ENCODE measurements at regions not wholly inside any gene's neighbourhood (a gene's known extent, or its start where the extent isn't known, plus 50 kb on each side); places are given as distances from the start of the nearest gene placed in this dataset.
A peak's percentile ranks its signal among the peaks of the same experiment; 100 is the strongest.

- Histone ChIP-seq H3K4me3 (ENCODE audit: low read depth in 1 of 3, low read length in 3 of 3) (no peak overlapping the region), H3K36me3 (ENCODE audit: control insufficient read depth in 4 of 4, insufficient read depth in 3 of 4, low read depth in 1 of 4, low read length in 3 of 4) (no peaks in the 10 kb centered on the region), H3K4me1 (ENCODE audit: control insufficient read depth in 4 of 4, insufficient read depth in 4 of 4, low read length in 3 of 4) (peaks cover 4 to 5% (median 4%) of the 10 kb centered on the region in 4 donors), H3K27me3 (ENCODE audit: control insufficient read depth in 4 of 4, insufficient read depth in 4 of 4, low read length in 3 of 4) (no peaks in the 10 kb centered on the region), H3K27ac (ENCODE audit: low read depth in 1 of 2, low read length in 2 of 2) (no peak overlapping the region), H3K9ac (ENCODE audit: low read depth in 1 of 2, low read length in 2 of 2) (no peak overlapping the region), H3K9me3 (ENCODE audit: control insufficient read depth in 4 of 4, low read length in 3 of 4) (no peaks in the 10 kb centered on the region)
- 76% methylated on average over 10 of the region's 10 CpGs for WGBS
- TF ChIP-seq JUND (IDR thresholded peaks at IDR 0.05) (no peak), RAD21 (IDR thresholded peaks at IDR 0.05) (peak in 1 of 2 donors; percentile 18), NR2F2 (IDR thresholded peaks at IDR 0.05) (peak; percentile 13), HNF4G (IDR thresholded peaks at IDR 0.05) (no peak)
- TF ChIP-seq, protein P1, sequence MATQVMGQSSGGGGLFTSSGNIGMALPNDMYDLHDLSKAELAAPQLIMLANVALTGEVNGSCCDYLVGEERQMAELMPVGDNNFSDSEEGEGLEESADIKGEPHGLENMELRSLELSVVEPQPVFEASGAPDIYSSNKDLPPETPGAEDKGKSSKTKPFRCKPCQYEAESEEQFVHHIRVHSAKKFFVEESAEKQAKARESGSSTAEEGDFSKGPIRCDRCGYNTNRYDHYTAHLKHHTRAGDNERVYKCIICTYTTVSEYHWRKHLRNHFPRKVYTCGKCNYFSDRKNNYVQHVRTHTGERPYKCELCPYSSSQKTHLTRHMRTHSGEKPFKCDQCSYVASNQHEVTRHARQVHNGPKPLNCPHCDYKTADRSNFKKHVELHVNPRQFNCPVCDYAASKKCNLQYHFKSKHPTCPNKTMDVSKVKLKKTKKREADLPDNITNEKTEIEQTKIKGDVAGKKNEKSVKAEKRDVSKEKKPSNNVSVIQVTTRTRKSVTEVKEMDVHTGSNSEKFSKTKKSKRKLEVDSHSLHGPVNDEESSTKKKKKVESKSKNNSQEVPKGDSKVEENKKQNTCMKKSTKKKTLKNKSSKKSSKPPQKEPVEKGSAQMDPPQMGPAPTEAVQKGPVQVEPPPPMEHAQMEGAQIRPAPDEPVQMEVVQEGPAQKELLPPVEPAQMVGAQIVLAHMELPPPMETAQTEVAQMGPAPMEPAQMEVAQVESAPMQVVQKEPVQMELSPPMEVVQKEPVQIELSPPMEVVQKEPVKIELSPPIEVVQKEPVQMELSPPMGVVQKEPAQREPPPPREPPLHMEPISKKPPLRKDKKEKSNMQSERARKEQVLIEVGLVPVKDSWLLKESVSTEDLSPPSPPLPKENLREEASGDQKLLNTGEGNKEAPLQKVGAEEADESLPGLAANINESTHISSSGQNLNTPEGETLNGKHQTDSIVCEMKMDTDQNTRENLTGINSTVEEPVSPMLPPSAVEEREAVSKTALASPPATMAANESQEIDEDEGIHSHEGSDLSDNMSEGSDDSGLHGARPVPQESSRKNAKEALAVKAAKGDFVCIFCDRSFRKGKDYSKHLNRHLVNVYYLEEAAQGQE (IDR thresholded peaks at IDR 0.05) = no peak
- DNase-seq (ENCODE audit: low spot score) = no peak
Measured at GRCh38 chr15:62785881-62786828, 256.4 kb upstream of the TPM1 start.

DNA sequence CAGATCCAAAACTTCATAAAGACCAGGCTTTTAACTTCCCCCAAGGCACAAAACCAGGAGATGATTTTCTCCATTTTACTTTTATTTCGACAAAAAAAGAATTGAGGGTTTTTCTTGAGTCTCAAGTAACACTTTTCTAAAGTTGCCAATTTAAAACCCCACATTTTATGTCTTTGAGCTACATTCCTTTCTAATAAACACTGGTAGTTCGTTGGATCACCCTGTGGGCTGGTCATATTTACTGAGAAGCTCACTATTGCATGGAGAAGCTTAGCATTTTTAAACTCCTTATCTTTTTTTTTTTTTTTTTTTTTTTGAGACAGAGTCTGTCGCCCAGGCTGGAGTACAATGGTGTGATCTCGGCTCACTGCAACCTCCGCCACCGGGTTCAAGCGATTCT is 255.1 kb upstream of the TPM1 start:
- no peaks in the 10 kb centered on the region for H3K36me3 ChIP-seq (ENCODE audit: control insufficient read depth in 4 of 4, insufficient read depth in 3 of 4, low read depth in 1 of 4, low read length in 3 of 4)
- no peak overlapping the region for H3K27ac ChIP-seq (ENCODE audit: low read depth in 1 of 2, low read length in 2 of 2)
- H3K4me1 ChIP-seq (ENCODE audit: control insufficient read depth in 4 of 4, insufficient read depth in 4 of 4, low read length in 3 of 4) = peaks cover under 1 to 2% (median under 1%) of the 10 kb centered on the region in 4 donors
- H3K9ac ChIP-seq (ENCODE audit: low read depth in 1 of 2, low read length in 2 of 2) = no peak overlapping the region
- no peaks in the 10 kb centered on the region for H3K9me3 ChIP-seq (ENCODE audit: control insufficient read depth in 4 of 4, low read length in 3 of 4)
- 94% methylated on average over 7 of the region's 7 CpGs for WGBS
- no peaks in the 10 kb centered on the region for H3K27me3 ChIP-seq (ENCODE audit: control insufficient read depth in 4 of 4, insufficient read depth in 4 of 4, low read length in 3 of 4)
- no peak overlapping the region for H3K4me3 ChIP-seq (ENCODE audit: low read depth in 1 of 3, low read length in 3 of 3)
- TF ChIP-seq SP1 (IDR thresholded peaks at IDR 0.05) (no peak), FOXA1 (IDR thresholded peaks at IDR 0.05) (no peak), HNF4G (IDR thresholded peaks at IDR 0.05) (no peak), HNF4A (conservative IDR thresholded peaks at IDR 0.05) (no peak)
- TF ChIP-seq, protein P2, sequence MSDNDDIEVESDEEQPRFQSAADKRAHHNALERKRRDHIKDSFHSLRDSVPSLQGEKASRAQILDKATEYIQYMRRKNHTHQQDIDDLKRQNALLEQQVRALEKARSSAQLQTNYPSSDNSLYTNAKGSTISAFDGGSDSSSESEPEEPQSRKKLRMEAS (IDR thresholded peaks at IDR 0.05) = no peak
- TF ChIP-seq, protein P1 (IDR thresholded peaks at IDR 0.05) = no peak
- no peak for DNase-seq (ENCODE audit: low spot score)

Measured in liver (tissue), 7 donors.